ENCODE measurements at regions not wholly inside any gene's neighbourhood (a gene's known extent, or its start where the extent isn't known, plus 50 kb on each side); places are given as distances from the start of the nearest gene placed in this dataset.

- TF ChIP-seq CTCF (conservative IDR thresholded peaks at IDR 0.05; ENCODE audit: low read depth, low read length) (no peak), EZH2 (IDR thresholded peaks at IDR 0.05; ENCODE audit: borderline replicate concordance, low read depth, low read length, poor library complexity, severe bottlenecking) (no peak)
Measured at GRCh38 chr10:64196638-64197315, 675.6 kb downstream of the REEP3 start.

Measured in A673 (cell line).